ENCODE measurements at regions not wholly inside any gene's neighbourhood (a gene's known extent, or its start where the extent isn't known, plus 50 kb on each side); places are given as distances from the start of the nearest gene placed in this dataset.
"Not testable (repeated sequence)": the region's sequence is repeated elsewhere in the genome, so short reads cannot be mapped to it uniquely, and the experiment has no call there.

GRCh38 chr5:51802551-51803184, 419.4 kb downstream of the ISL1 start:
- H3K4me1 ChIP-seq = no peaks in the 10 kb centered on the region
- no peaks in the 10 kb centered on the region for H3K36me3 ChIP-seq
- no peak for TF ChIP-seq CTCF (IDR thresholded peaks at IDR 0.05)
- no peak for TF ChIP-seq POLR2A (IDR thresholded peaks at IDR 0.05)
- H3K4me3 ChIP-seq = no peak overlapping the region
- no peak overlapping the region for H3K27ac ChIP-seq
- no peaks in the 10 kb centered on the region for H3K27me3 ChIP-seq
- H3K9me3 ChIP-seq = no peaks in the 10 kb centered on the region
- no peak for DNase-seq

GRCh38 chr5:51806677-51807076, 423.4 kb downstream of the ISL1 start:
- TF ChIP-seq CTCF (IDR thresholded peaks at IDR 0.05) = no peak
- TF ChIP-seq POLR2A (IDR thresholded peaks at IDR 0.05) = no peak
- Histone ChIP-seq H3K4me1 (no peaks in the 10 kb centered on the region), H3K36me3 (no peaks in the 10 kb centered on the region), H3K9me3 (no peaks in the 10 kb centered on the region), H3K27ac (no peak overlapping the region), H3K4me3 (no peak overlapping the region), H3K27me3 (no peaks in the 10 kb centered on the region)
- DNase-seq = no peak

GRCh38 chr5:51810592-51810991, 427.3 kb downstream of the ISL1 start:
- Histone ChIP-seq H3K27ac (no peak overlapping the region), H3K27me3 (no peaks in the 10 kb centered on the region), H3K36me3 (no peaks in the 10 kb centered on the region), H3K4me3 (no peak overlapping the region), H3K9me3 (no peaks in the 10 kb centered on the region), H3K4me1 (no peaks in the 10 kb centered on the region)
- no peak for TF ChIP-seq POLR2A (IDR thresholded peaks at IDR 0.05)
- no peak for TF ChIP-seq CTCF (IDR thresholded peaks at IDR 0.05)
- no peak for DNase-seq

GRCh38 chr5:51811883-51812471, 428.7 kb downstream of the ISL1 start:
- Histone ChIP-seq H3K36me3 (no peaks in the 10 kb centered on the region), H3K4me1 (no peaks in the 10 kb centered on the region), H3K9me3 (no peaks in the 10 kb centered on the region), H3K4me3 (no peak overlapping the region), H3K27ac (no peak overlapping the region), H3K27me3 (no peaks in the 10 kb centered on the region)
- no peak for DNase-seq
- TF ChIP-seq CTCF (IDR thresholded peaks at IDR 0.05) = no peak
- TF ChIP-seq POLR2A (IDR thresholded peaks at IDR 0.05) = no peak

- DNase-seq = not testable (repeated sequence)
Measured at GRCh38 chr5:51814817-51815216, 431.6 kb downstream of the ISL1 start.

GRCh38 chr5:51816427-51816826, 433.2 kb downstream of the ISL1 start:
- no peak overlapping the region for H3K27ac ChIP-seq
- H3K9me3 ChIP-seq = no peaks in the 10 kb centered on the region
- no peaks in the 10 kb centered on the region for H3K27me3 ChIP-seq
- TF ChIP-seq POLR2A (IDR thresholded peaks at IDR 0.05) (no peak), CTCF (IDR thresholded peaks at IDR 0.05) (no peak)
- no peaks in the 10 kb centered on the region for H3K4me1 ChIP-seq
- H3K4me3 ChIP-seq = no peak overlapping the region
- H3K36me3 ChIP-seq = no peaks in the 10 kb centered on the region
- DNase-seq = no peak

More at GRCh38 chr5:51814817-51815216, 431.6 kb downstream of the ISL1 start:
- not testable (repeated sequence) for H3K4me3 ChIP-seq, H3K36me3 ChIP-seq, H3K27ac ChIP-seq, H3K9me3 ChIP-seq, H3K27me3 ChIP-seq, H3K4me1 ChIP-seq
